ENCODE measurements at regions not wholly inside any gene's neighbourhood (a gene's known extent, or its start where the extent isn't known, plus 50 kb on each side); places are given as distances from the start of the nearest gene placed in this dataset.

DNA sequence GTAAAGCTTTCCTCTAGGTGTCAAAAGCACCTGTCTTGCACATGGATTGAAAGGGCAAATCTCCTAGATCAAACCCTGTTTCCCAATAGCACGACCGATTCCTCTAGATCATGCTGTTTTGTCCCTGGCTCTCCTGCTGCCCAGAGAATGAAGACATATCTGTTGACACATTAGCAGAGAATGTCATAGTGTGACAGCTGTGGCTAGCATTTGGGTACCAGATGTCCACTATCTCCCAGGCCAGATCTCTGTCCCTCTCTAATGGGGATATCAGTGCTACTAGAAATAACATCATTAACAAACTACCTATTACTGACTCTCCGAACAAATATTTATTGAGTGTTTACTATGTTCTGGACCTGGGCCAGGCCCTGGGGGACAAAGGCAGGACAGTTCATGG, 72.4 kb upstream of the ISX start:
- DNase-seq: no peak
- peaks cover 4% of the 10 kb centered on the region for H3K9me3 Mint-ChIP-seq (ENCODE audit: insufficient read depth)
- Histone ChIP-seq H3K27me3 (replicated peaks in 1 of 4; ENCODE audit: control extremely low read depth in 1 of 4, control insufficient read depth in 3 of 4, insufficient read depth in 4 of 4, low read length in 3 of 4) (no peaks in the 10 kb centered on the region), H3K4me2 (replicated peaks; ENCODE audit: low read depth, low read length, poor library complexity, severe bottlenecking) (no peak overlapping the region), H3K9ac (ENCODE audit: low read length) (no peak overlapping the region), H4K20me1 (ENCODE audit: control insufficient read depth, insufficient read depth, low read length, poor library complexity, severe bottlenecking) (no peaks in the 10 kb centered on the region), H3K9me3 (ENCODE audit: control extremely low read depth in 1 of 3, control insufficient read depth in 2 of 3, insufficient read depth in 1 of 3, low read length in 2 of 3) (peaks cover 0 to 4% (median 0%) of the 10 kb centered on the region in 3 donors), H2AFZ (ENCODE audit: insufficient read depth, low read depth, low read length, poor library complexity, severe bottlenecking) (no peak overlapping the region), H3K4me1 (ENCODE audit: control insufficient read depth in 2 of 2, insufficient read depth in 2 of 2, low read length in 2 of 2) (no peaks in the 10 kb centered on the region), H3K27ac (ENCODE audit: low read length in 2 of 2) (no peak overlapping the region), H3K36me3 (replicated peaks in 1 of 2; ENCODE audit: control extremely low read depth in 1 of 2, control insufficient read depth in 1 of 2, extremely low read depth in 1 of 2, insufficient read depth in 2 of 2, low read length in 1 of 2) (no peaks in the 10 kb centered on the region), H3K4me3 (ENCODE audit: control extremely low read depth in 1 of 5, extremely low read depth in 1 of 5, insufficient read depth in 1 of 5, low read depth in 2 of 5, low read length in 4 of 5) (no peak overlapping the region), H3K79me2 (ENCODE audit: control insufficient read depth, insufficient read depth, low read length) (no peaks in the 10 kb centered on the region)
- TF ChIP-seq EZH2 (IDR thresholded peaks at IDR 0.05; ENCODE audit: borderline replicate concordance, insufficient read depth, low read depth, low read length, poor library complexity, severe bottlenecking): no peak
- TF ChIP-seq, protein P1, sequence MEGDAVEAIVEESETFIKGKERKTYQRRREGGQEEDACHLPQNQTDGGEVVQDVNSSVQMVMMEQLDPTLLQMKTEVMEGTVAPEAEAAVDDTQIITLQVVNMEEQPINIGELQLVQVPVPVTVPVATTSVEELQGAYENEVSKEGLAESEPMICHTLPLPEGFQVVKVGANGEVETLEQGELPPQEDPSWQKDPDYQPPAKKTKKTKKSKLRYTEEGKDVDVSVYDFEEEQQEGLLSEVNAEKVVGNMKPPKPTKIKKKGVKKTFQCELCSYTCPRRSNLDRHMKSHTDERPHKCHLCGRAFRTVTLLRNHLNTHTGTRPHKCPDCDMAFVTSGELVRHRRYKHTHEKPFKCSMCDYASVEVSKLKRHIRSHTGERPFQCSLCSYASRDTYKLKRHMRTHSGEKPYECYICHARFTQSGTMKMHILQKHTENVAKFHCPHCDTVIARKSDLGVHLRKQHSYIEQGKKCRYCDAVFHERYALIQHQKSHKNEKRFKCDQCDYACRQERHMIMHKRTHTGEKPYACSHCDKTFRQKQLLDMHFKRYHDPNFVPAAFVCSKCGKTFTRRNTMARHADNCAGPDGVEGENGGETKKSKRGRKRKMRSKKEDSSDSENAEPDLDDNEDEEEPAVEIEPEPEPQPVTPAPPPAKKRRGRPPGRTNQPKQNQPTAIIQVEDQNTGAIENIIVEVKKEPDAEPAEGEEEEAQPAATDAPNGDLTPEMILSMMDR (IDR thresholded peaks at IDR 0.05): no peak
- no peaks in the 10 kb centered on the region for H3K4me1 Mint-ChIP-seq
- ATAC-seq (ENCODE audit: low read depth): no peak
- H3K4me3 Mint-ChIP-seq: no peak overlapping the region
- H3K27ac Mint-ChIP-seq: no peak overlapping the region
- ChIA-PET CTCF (no interaction called here), POLR2A (no interaction called here)
- 90% methylated on average over 2 of the region's 3 CpGs for WGBS (ENCODE audit: insufficient coverage)
- intact Hi-C loops (cut with micrococcal nuclease): no loop called here
- peaks cover 15% of the 10 kb centered on the region for H3K27me3 Mint-ChIP-seq

DNA sequence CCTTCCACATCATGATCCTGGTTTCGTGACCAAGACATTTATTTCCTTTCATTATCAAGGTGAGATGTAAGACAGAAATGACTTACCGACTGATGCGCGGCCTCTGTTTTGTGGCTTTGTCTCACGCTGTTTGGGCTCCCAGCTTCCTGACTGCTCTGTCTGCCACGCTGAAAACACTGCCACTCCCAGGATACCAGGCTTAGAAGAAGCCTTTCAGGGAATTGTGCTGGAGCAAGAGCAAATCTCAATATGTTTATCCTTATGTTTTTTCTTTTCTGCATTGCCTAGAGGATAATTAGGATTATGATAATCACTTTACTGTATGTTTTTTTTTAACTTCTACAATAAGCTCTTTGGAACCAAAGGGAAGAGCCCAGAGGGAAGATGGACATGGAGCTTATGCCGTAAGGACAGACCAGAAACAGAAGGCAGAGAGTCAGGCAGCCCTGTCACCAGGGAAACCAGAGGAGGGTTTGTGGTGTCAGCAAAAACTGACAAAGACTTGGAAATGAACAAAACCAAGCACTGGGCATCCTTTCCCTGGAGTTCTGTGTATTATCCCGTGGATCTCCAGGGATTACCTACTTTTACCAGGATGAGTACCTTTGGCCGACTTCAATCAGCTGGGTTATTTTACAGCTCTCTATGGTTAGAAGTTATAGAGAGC, 68.2 kb upstream of the ISX start:
- TF ChIP-seq, protein P1 (IDR thresholded peaks at IDR 0.05): no peak
- no peak for TF ChIP-seq EZH2 (IDR thresholded peaks at IDR 0.05; ENCODE audit: borderline replicate concordance, insufficient read depth, low read depth, low read length, poor library complexity, severe bottlenecking)
- Histone ChIP-seq H3K9me3 (ENCODE audit: control extremely low read depth in 1 of 3, control insufficient read depth in 2 of 3, insufficient read depth in 1 of 3, low read length in 2 of 3) (no peaks in the 10 kb centered on the region), H3K9ac (ENCODE audit: low read length) (no peak overlapping the region), H3K4me1 (ENCODE audit: control insufficient read depth in 2 of 2, insufficient read depth in 2 of 2, low read length in 2 of 2) (no peaks in the 10 kb centered on the region), H3K27ac (ENCODE audit: low read length in 2 of 2) (no peak overlapping the region), H3K4me2 (replicated peaks; ENCODE audit: low read depth, low read length, poor library complexity, severe bottlenecking) (no peak overlapping the region), H3K36me3 (replicated peaks in 1 of 2; ENCODE audit: control extremely low read depth in 1 of 2, control insufficient read depth in 1 of 2, extremely low read depth in 1 of 2, insufficient read depth in 2 of 2, low read length in 1 of 2) (no peaks in the 10 kb centered on the region), H4K20me1 (ENCODE audit: control insufficient read depth, insufficient read depth, low read length, poor library complexity, severe bottlenecking) (no peaks in the 10 kb centered on the region), H3K79me2 (ENCODE audit: control insufficient read depth, insufficient read depth, low read length) (no peaks in the 10 kb centered on the region), H3K4me3 (ENCODE audit: control extremely low read depth in 1 of 5, extremely low read depth in 1 of 5, insufficient read depth in 1 of 5, low read depth in 2 of 5, low read length in 4 of 5) (no peak overlapping the region), H3K27me3 (replicated peaks in 1 of 4; ENCODE audit: control extremely low read depth in 1 of 4, control insufficient read depth in 3 of 4, insufficient read depth in 4 of 4, low read length in 3 of 4) (peaks cover 0 to 5% (median 0%) of the 10 kb centered on the region in 4 experiments), H2AFZ (ENCODE audit: insufficient read depth, low read depth, low read length, poor library complexity, severe bottlenecking) (no peak overlapping the region)
- POLR2A ChIA-PET: no interaction called here
- Mint-ChIP-seq H3K4me1 (no peaks in the 10 kb centered on the region), H3K4me3 (no peak overlapping the region), H3K9me3 (ENCODE audit: insufficient read depth) (no peaks in the 10 kb centered on the region), H3K27me3 (peaks cover 30% of the 10 kb centered on the region), H3K27ac (no peak overlapping the region)
- intact Hi-C loops (cut with micrococcal nuclease): no loop called here
- ATAC-seq (ENCODE audit: low read depth) (no peak), DNase-seq (no peak)
- CTCF ChIA-PET: no interaction called here
- 93% methylated on average over 3 of the region's 9 CpGs for WGBS (ENCODE audit: insufficient coverage)

Measured in B cell (primary cell).